ENCODE measurements at regions not wholly inside any gene's neighbourhood (a gene's known extent, or its start where the extent isn't known, plus 50 kb on each side); places are given as distances from the start of the nearest gene placed in this dataset.

- TF ChIP-seq, protein P1, sequence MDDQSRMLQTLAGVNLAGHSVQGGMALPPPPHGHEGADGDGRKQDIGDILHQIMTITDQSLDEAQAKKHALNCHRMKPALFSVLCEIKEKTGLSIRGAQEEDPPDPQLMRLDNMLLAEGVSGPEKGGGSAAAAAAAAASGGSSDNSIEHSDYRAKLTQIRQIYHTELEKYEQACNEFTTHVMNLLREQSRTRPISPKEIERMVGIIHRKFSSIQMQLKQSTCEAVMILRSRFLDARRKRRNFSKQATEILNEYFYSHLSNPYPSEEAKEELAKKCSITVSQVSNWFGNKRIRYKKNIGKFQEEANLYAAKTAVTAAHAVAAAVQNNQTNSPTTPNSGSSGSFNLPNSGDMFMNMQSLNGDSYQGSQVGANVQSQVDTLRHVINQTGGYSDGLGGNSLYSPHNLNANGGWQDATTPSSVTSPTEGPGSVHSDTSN (IDR thresholded peaks at IDR 0.05), result no peak
- no peak for TF ChIP-seq RAD21 (conservative IDR thresholded peaks at IDR 0.05 in 1 of 2, IDR thresholded peaks at IDR 0.05 in 1 of 2)
- no peak for TF ChIP-seq FOSB (CRISPR knock-in tag; IDR thresholded peaks at IDR 0.05)
- TF ChIP-seq ZC3H11A (IDR thresholded peaks at IDR 0.05), result no peak
- TF ChIP-seq, protein P2, sequence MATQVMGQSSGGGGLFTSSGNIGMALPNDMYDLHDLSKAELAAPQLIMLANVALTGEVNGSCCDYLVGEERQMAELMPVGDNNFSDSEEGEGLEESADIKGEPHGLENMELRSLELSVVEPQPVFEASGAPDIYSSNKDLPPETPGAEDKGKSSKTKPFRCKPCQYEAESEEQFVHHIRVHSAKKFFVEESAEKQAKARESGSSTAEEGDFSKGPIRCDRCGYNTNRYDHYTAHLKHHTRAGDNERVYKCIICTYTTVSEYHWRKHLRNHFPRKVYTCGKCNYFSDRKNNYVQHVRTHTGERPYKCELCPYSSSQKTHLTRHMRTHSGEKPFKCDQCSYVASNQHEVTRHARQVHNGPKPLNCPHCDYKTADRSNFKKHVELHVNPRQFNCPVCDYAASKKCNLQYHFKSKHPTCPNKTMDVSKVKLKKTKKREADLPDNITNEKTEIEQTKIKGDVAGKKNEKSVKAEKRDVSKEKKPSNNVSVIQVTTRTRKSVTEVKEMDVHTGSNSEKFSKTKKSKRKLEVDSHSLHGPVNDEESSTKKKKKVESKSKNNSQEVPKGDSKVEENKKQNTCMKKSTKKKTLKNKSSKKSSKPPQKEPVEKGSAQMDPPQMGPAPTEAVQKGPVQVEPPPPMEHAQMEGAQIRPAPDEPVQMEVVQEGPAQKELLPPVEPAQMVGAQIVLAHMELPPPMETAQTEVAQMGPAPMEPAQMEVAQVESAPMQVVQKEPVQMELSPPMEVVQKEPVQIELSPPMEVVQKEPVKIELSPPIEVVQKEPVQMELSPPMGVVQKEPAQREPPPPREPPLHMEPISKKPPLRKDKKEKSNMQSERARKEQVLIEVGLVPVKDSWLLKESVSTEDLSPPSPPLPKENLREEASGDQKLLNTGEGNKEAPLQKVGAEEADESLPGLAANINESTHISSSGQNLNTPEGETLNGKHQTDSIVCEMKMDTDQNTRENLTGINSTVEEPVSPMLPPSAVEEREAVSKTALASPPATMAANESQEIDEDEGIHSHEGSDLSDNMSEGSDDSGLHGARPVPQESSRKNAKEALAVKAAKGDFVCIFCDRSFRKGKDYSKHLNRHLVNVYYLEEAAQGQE (IDR thresholded peaks at IDR 0.05), result no peak
Measured at GRCh38 chr18:47731276-47731675, 199.2 kb downstream of the SMAD2 start (continued).

DNA sequence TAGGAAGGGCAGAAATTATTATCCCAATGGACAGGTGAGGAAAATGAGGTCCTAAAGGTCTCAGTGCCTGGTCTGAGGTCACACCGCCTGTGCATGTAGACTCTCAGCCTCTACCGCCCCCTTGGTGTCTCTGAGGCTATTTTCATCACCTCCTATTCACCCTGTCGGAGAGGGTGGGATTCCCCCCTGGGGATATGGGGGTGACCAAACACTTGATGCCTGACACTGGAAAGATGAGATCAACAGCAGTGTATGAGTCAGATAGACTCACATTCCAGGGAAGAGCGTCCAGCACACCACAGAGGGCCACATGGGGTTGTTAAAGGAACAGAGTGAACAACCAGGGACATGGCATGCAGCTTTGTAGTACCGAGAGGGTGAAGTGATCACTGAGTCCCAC, 199.7 kb downstream of the SMAD2 start:
- no peak overlapping the region for H3K4me3 ChIP-seq
- no peak for TF ChIP-seq RFX5 (IDR thresholded peaks at IDR 0.05)
- TF ChIP-seq JUN (IDR thresholded peaks at IDR 0.05), result no peak
- TF ChIP-seq, protein P3, sequence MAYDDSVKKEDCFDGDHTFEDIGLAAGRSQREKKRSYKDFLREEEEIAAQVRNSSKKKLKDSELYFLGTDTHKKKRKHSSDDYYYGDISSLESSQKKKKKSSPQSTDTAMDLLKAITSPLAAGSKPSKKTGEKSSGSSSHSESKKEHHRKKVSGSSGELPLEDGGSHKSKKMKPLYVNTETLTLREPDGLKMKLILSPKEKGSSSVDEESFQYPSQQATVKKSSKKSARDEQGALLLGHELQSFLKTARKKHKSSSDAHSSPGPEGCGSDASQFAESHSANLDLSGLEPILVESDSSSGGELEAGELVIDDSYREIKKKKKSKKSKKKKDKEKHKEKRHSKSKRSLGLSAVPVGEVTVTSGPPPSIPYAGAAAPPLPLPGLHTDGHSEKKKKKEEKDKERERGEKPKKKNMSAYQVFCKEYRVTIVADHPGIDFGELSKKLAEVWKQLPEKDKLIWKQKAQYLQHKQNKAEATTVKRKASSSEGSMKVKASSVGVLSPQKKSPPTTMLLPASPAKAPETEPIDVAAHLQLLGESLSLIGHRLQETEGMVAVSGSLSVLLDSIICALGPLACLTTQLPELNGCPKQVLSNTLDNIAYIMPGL (CRISPR knock-in tag; IDR thresholded peaks at IDR 0.05; ENCODE audit: borderline replicate concordance), result no peak
- TF ChIP-seq FOSB (CRISPR knock-in tag; IDR thresholded peaks at IDR 0.05), result no peak
- no peak for TF ChIP-seq CBX8 (IDR thresholded peaks at IDR 0.05)
- no peak for TF ChIP-seq CBX2 (IDR thresholded peaks at IDR 0.05; ENCODE audit: borderline replicate concordance, low read depth)
- no peak for TF ChIP-seq MYC (IDR thresholded peaks at IDR 0.05; ENCODE audit: borderline replicate concordance, low read length)
- no peak for TF ChIP-seq ESRRA (IDR thresholded peaks at IDR 0.05; ENCODE audit: borderline replicate concordance, low read length)
- TF ChIP-seq ELK1 (IDR thresholded peaks at IDR 0.05; ENCODE audit: low read depth, low read length), result no peak
- TF ChIP-seq SMC3 (IDR thresholded peaks at IDR 0.05), result no peak
- TF ChIP-seq, protein P4, sequence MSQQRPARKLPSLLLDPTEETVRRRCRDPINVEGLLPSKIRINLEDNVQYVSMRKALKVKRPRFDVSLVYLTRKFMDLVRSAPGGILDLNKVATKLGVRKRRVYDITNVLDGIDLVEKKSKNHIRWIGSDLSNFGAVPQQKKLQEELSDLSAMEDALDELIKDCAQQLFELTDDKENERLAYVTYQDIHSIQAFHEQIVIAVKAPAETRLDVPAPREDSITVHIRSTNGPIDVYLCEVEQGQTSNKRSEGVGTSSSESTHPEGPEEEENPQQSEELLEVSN (IDR thresholded peaks at IDR 0.05; ENCODE audit: borderline replicate concordance, low read depth), result no peak
- TF ChIP-seq CEBPB (IDR thresholded peaks at IDR 0.05), result no peak
- TF ChIP-seq, protein P5, sequence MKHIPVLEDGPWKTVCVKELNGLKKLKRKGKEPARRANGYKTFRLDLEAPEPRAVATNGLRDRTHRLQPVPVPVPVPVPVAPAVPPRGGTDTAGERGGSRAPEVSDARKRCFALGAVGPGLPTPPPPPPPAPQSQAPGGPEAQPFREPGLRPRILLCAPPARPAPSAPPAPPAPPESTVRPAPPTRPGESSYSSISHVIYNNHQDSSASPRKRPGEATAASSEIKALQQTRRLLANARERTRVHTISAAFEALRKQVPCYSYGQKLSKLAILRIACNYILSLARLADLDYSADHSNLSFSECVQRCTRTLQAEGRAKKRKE (CRISPR knock-in tag; IDR thresholded peaks at IDR 0.05; ENCODE audit: low read depth), result no peak
- no peak for TF ChIP-seq FOXS1 (CRISPR knock-in tag; IDR thresholded peaks at IDR 0.05)
- no peak for TF ChIP-seq PHF8 (IDR thresholded peaks at IDR 0.05; ENCODE audit: borderline replicate concordance, low read depth)
- TF ChIP-seq MAFK (IDR thresholded peaks at IDR 0.05; ENCODE audit: partially characterized antibody), result no peak
- no peak for TF ChIP-seq NFE2L2 (conservative IDR thresholded peaks at IDR 0.05; ENCODE audit: low read length)
- no peak for TF ChIP-seq CHD2 (IDR thresholded peaks at IDR 0.05; ENCODE audit: low read length, partially characterized antibody)
- TF ChIP-seq, protein P6, sequence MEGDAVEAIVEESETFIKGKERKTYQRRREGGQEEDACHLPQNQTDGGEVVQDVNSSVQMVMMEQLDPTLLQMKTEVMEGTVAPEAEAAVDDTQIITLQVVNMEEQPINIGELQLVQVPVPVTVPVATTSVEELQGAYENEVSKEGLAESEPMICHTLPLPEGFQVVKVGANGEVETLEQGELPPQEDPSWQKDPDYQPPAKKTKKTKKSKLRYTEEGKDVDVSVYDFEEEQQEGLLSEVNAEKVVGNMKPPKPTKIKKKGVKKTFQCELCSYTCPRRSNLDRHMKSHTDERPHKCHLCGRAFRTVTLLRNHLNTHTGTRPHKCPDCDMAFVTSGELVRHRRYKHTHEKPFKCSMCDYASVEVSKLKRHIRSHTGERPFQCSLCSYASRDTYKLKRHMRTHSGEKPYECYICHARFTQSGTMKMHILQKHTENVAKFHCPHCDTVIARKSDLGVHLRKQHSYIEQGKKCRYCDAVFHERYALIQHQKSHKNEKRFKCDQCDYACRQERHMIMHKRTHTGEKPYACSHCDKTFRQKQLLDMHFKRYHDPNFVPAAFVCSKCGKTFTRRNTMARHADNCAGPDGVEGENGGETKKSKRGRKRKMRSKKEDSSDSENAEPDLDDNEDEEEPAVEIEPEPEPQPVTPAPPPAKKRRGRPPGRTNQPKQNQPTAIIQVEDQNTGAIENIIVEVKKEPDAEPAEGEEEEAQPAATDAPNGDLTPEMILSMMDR (IDR thresholded peaks at IDR 0.05), result no peak
- TF ChIP-seq HEYL (CRISPR knock-in tag; IDR thresholded peaks at IDR 0.05), result no peak
- H3K4me1 ChIP-seq, result no peaks in the 10 kb centered on the region
- ChIA-PET CTCF (interaction anchor here (0.8 kb wide), 1 partner anchor 10 kb away, joined by 3 read pairs; no protein-coding TSS in a partner anchor), POLR2A (no interaction called here)
- no peaks in the 10 kb centered on the region for H3K9me3 ChIP-seq
- no peak for FAIRE-seq
- peak; percentile 31 to 56; a peak in 3 of 6 replicates for ATAC-seq
- no peak for DNase-seq (ENCODE audit: low read depth in 1 of 2, low spot score in 1 of 2)
- H3K4me2 ChIP-seq, result no peak overlapping the region
- 7% methylated on average over 5 of the region's 5 CpGs for WGBS (ENCODE audit: missing lambda C conversion rate)
- no peak overlapping the region for H3K27ac ChIP-seq

Data from A549 (cell line).